Brain microvascular endothelial cell (primary cell): ENCODE measurements at regions not wholly inside any gene's neighbourhood (a gene's known extent, or its start where the extent isn't known, plus 50 kb on each side); places are given as distances from the start of the nearest gene placed in this dataset.

Source experiments
- DNase-seq: peaks from one replicate; pipeline ENCODE4 v3.0.0-alpha.2; 2020
- H3K27ac ChIP-seq: fragments of 250-450 bp; sonication (Bioruptor Pico); 2 replicates; pipeline ENCODE4 v1.5.1; 2020; ENCODE audit warnings: mild to moderate bottlenecking, moderate library complexity
- H3K27me3 ChIP-seq: fragments of 250-450 bp; sonication (Bioruptor Pico); replicated peaks from 2 replicates; pipeline ENCODE4 v1.5.1; 2020; ENCODE audit warnings: mild to moderate bottlenecking
- H3K36me3 ChIP-seq: fragments of 250-450 bp; sonication (Bioruptor Pico); replicated peaks from 2 replicates; pipeline ENCODE4 v1.5.1; 2020; ENCODE audit warnings: mild to moderate bottlenecking
- H3K4me3 ChIP-seq: 2 replicates; pipeline ENCODE4 v1.5.1; 2011; ENCODE audit warnings: low read depth, mild to moderate bottlenecking, control low read depth, low read length, moderate library complexity
- CTCF ChIP-seq: IDR thresholded peaks from 2 replicates; pipeline ENCODE4 v1.5.1; 2011; ENCODE audit warnings: low read depth, mild to moderate bottlenecking, moderate library complexity, low read length, control low read depth, inconsistent platforms; ENCODE audit errors: missing control alignments
- in situ Hi-C: cut with HindIII; loops from 2 replicates; pipeline ENCODE4 v1.10.0; 2017; ENCODE audit warnings: low sequenced_read_pairs, low pct_ligation_motif_present

- no peaks in the 10 kb centered on the region for H3K36me3 ChIP-seq
- DNase-seq = no peak
- H3K4me3 ChIP-seq = no peak overlapping the region
- in situ Hi-C loops = loop anchor here (25.0 kb wide), 1 partner anchor 141 kb away; no protein-coding TSS in a partner anchor
- no peaks in the 10 kb centered on the region for H3K27me3 ChIP-seq
- TF ChIP-seq CTCF = no peak
- no peak overlapping the region for H3K27ac ChIP-seq
These were observed 593.5 kb downstream of the TOX3 start for GRCh38 chr16:51953286-51953985.

GRCh38 chr16:51952500-51952899 is 594.4 kb downstream of the TOX3 start:
- no peak for TF ChIP-seq CTCF

GRCh38 chr16:51951668-51952298 is 595.2 kb downstream of the TOX3 start:
- no peaks in the 10 kb centered on the region for H3K27me3 ChIP-seq
- DNase-seq = no peak
- H3K4me3 ChIP-seq = no peak overlapping the region
- H3K36me3 ChIP-seq = no peaks in the 10 kb centered on the region
- in situ Hi-C loops = loop anchor here (25.0 kb wide), 1 partner anchor 139 kb away; no protein-coding TSS in a partner anchor
- TF ChIP-seq CTCF = no peak
- no peak overlapping the region for H3K27ac ChIP-seq

More at GRCh38 chr16:51952500-51952899, 594.4 kb downstream of the TOX3 start:
- Histone ChIP-seq H3K27me3 (no peaks in the 10 kb centered on the region), H3K27ac (no peak overlapping the region), H3K4me3 (no peak overlapping the region), H3K36me3 (no peaks in the 10 kb centered on the region)
- DNase-seq = no peak
- in situ Hi-C loops = loop anchor here (25.0 kb wide), 1 partner anchor 140 kb away; no protein-coding TSS in a partner anchor

GRCh38 chr16:51950118-51950780 is 596.7 kb downstream of the TOX3 start:
- in situ Hi-C loops = loop anchor here (25.0 kb wide), 1 partner anchor 138 kb away; no protein-coding TSS in a partner anchor
- no peak overlapping the region for H3K4me3 ChIP-seq
- H3K27ac ChIP-seq = no peak overlapping the region
- DNase-seq = no peak
- no peaks in the 10 kb centered on the region for H3K27me3 ChIP-seq
- TF ChIP-seq CTCF = no peak
- no peaks in the 10 kb centered on the region for H3K36me3 ChIP-seq

- no peak overlapping the region for H3K4me3 ChIP-seq
- DNase-seq = no peak
- TF ChIP-seq CTCF = no peak
- in situ Hi-C loops = no loop called here
- H3K27ac ChIP-seq = no peak overlapping the region
- no peaks in the 10 kb centered on the region for H3K36me3 ChIP-seq
- no peaks in the 10 kb centered on the region for H3K27me3 ChIP-seq
These were observed 597.7 kb downstream of the TOX3 start for GRCh38 chr16:51949282-51949681.
